Endothelial cell of umbilical vein (primary cell): ENCODE measurements at regions not wholly inside any gene's neighbourhood (a gene's known extent, or its start where the extent isn't known, plus 50 kb on each side); places are given as distances from the start of the nearest gene placed in this dataset.

ENCODE experiments used
- BruUV-seq: library from RNA; stranded (reverse); fragments of 400-500 nt; replicated peaks from 2 replicates; lab custom pipeline; 2021; lab: Mats Ljungman, UMichigan
- CTCF ChIA-PET: fragments of 300-600, 350-600 bp; sonication (Branson Sonifier 250); formaldehyde crosslinking; loops from one replicate; lab custom pipeline; 2021; ENCODE audit warnings: antibody characterized with exemption, inconsistent platforms; lab: Charles Lee
- POLR2A ChIA-PET: fragments of 300-600, 350-600 bp; sonication (Branson Sonifier 250); formaldehyde crosslinking; loops from one replicate; lab custom pipeline; 2021; ENCODE audit warnings: antibody characterized with exemption, inconsistent platforms; lab: Charles Lee
- DNase-seq: peaks from one replicate; pipeline ENCODE4 v3.0.0-alpha.2; 2011; ENCODE audit warnings: low read depth, low spot score
- FAIRE-seq: peaks from 2 replicates; lab custom pipeline; 2011; peaks lifted over from hg19 to GRCh38; lab: Jason Lieb, UNC
- H2AFZ ChIP-seq: 2 replicates; pipeline ENCODE4 v1.6.0; 2012; ENCODE audit warnings: low read depth, low read length, control low read depth, inconsistent platforms
- H3K27ac ChIP-seq: 2 replicates; pipeline ENCODE4 v1.5.1; 2011; ENCODE audit warnings: low read depth, mild to moderate bottlenecking, control low read depth, low read length, moderate library complexity; ENCODE audit not compliant: insufficient read depth
- H3K27me3 ChIP-seq, 2 experiments: 2 replicates each; pipeline versions ENCODE4 v1.6.0 to v1.6.1; 2011; ENCODE audit warnings: low read length in 2 of 2, mixed read lengths in 1 of 2; ENCODE audit not compliant: control insufficient read depth in 2 of 2, insufficient read depth in 2 of 2
- H3K36me3 ChIP-seq, 2 experiments: 2 replicates in 1 of 2; 3 replicates in 1 of 2; pipeline ENCODE4 v1.5.1; 2011; ENCODE audit warnings: low read length in 2 of 2, mild to moderate bottlenecking in 1 of 2, moderate library complexity in 1 of 2; ENCODE audit not compliant: control insufficient read depth in 2 of 2, insufficient read depth in 2 of 2; ENCODE audit errors: extremely low read depth in 1 of 2
- H3K4me1 ChIP-seq: 3 replicates; pipeline ENCODE4 v1.5.1; 2011; ENCODE audit warnings: mild to moderate bottlenecking, low read length; ENCODE audit not compliant: control insufficient read depth, insufficient read depth; ENCODE audit errors: extremely low read depth
- H3K4me2 ChIP-seq: 2 replicates; pipeline ENCODE4 v1.6.1; 2011; ENCODE audit warnings: low read length, control low read depth, mixed read lengths; ENCODE audit not compliant: insufficient read depth
- H3K4me3 ChIP-seq, 3 experiments: fragments of 200-600 bp in 1 of 3; sonication (generic), shearing (Covaris generic) in 1 of 3; replicated peaks in 1 of 3; 2 replicates each; pipeline ENCODE4 v1.5.1; 2011 to 2016; ENCODE audit warnings: control low read depth in 3 of 3, low read length in 3 of 3, mild to moderate bottlenecking in 2 of 3, inconsistent platforms in 1 of 3, low read depth in 1 of 3, moderate library complexity in 1 of 3; ENCODE audit not compliant: insufficient read depth in 1 of 3
- H3K79me2 ChIP-seq: 2 replicates; pipeline ENCODE4 v1.6.0; 2012; ENCODE audit warnings: low read length, inconsistent platforms; ENCODE audit not compliant: control insufficient read depth, insufficient read depth
- H3K9ac ChIP-seq: replicated peaks from 2 replicates; pipeline ENCODE3; 2011; ENCODE audit warnings: low read length, control low read depth; ENCODE audit not compliant: insufficient read depth; ENCODE audit errors: extremely low read depth
- H3K9me1 ChIP-seq: replicated peaks from 3 replicates; pipeline ENCODE4 v1.6.0; 2011; ENCODE audit warnings: mild to moderate bottlenecking, low read length; ENCODE audit not compliant: control insufficient read depth, insufficient read depth; ENCODE audit errors: extremely low read depth
- H3K9me3 ChIP-seq: replicated peaks from 2 replicates; pipeline ENCODE4 v1.5.1; 2012; ENCODE audit warnings: low read length, inconsistent platforms; ENCODE audit not compliant: control insufficient read depth, insufficient read depth
- H4K20me1 ChIP-seq: replicated peaks from 2 replicates; pipeline ENCODE3; 2011; ENCODE audit warnings: mild to moderate bottlenecking, low read length; ENCODE audit not compliant: control insufficient read depth, insufficient read depth; ENCODE audit errors: extremely low read depth
- EZH2 ChIP-seq: IDR thresholded peaks from 2 replicates; pipeline ENCODE4 v1.6.1; 2012; ENCODE audit warnings: borderline replicate concordance, low read depth, mild to moderate bottlenecking, moderate library complexity, low read length, inconsistent platforms; ENCODE audit not compliant: severe bottlenecking
- FOS ChIP-seq: IDR thresholded peaks from 2 replicates; pipeline ENCODE4 v1.6.1; 2011; ENCODE audit warnings: mild to moderate bottlenecking, low read length, moderate library complexity, borderline replicate concordance; ENCODE audit not compliant: insufficient read depth
- GATA2 ChIP-seq: IDR thresholded peaks from 2 replicates; pipeline ENCODE4 v1.7.0; 2011; ENCODE audit warnings: low read depth, mild to moderate bottlenecking, moderate library complexity, mixed read lengths, low read length; ENCODE audit not compliant: insufficient read length, insufficient read depth
- JUN ChIP-seq: IDR thresholded peaks from 2 replicates; pipeline ENCODE4 v1.6.1; 2011; ENCODE audit warnings: borderline replicate concordance, low read depth; ENCODE audit not compliant: insufficient read length, insufficient read depth
- MAX ChIP-seq: IDR thresholded peaks from 2 replicates; pipeline ENCODE4 v1.6.1; 2011; ENCODE audit not compliant: insufficient read depth, insufficient read length
- MYC ChIP-seq: IDR thresholded peaks from one replicate; pipeline ENCODE4 v1.6.1; 2011; ENCODE audit warnings: mild to moderate bottlenecking, low read depth, low read length
- POLR2A ChIP-seq: IDR thresholded peaks from 2 replicates; pipeline ENCODE4 v1.6.1; 2012; ENCODE audit warnings: low read depth, mild to moderate bottlenecking, control low read depth, low read length
- POLR2AphosphoS5 ChIP-seq: IDR thresholded peaks from 2 replicates; pipeline ENCODE4 v1.6.1; 2012; ENCODE audit warnings: low read depth, mild to moderate bottlenecking, control low read depth, low read length, moderate library complexity; ENCODE audit not compliant: insufficient read depth
- dilution Hi-C: fragments of 300-500 bp; cut with MboI; formaldehyde crosslinking; loops from one replicate; pipeline ENCODE4 v1.15.0; 2019; ENCODE audit warnings: low sequenced_read_pairs; ENCODE audit not compliant: extremely low pct_ligation_motif_present
- intact Hi-C: fragments of 100-400 bp; cut with micrococcal nuclease; formaldehyde crosslinking; loops from one replicate; pipeline ENCODE4 v1.10.0; 2022
- TF ChIP-seq, protein P1 (sequence below), 2 donors: IDR thresholded peaks; 1 replicate in 1 of 2; 2 replicates in 1 of 2; pipeline ENCODE4 v1.5.1; 2011; ENCODE audit warnings: low read length in 2 of 2, mild to moderate bottlenecking in 2 of 2, moderate library complexity in 2 of 2, control low read depth in 1 of 2, inconsistent platforms in 1 of 2, low read depth in 1 of 2; ENCODE audit not compliant: insufficient read depth in 1 of 2; ENCODE audit errors: extremely low read depth in 1 of 2

GRCh38 chr11:123361110-123361509 is 69.0 kb upstream of the GRAMD1B start:
- ChIA-PET POLR2A (no interaction called here), CTCF (no interaction called here)
- Histone ChIP-seq H3K27ac (no peak overlapping the region), H3K36me3 (no peaks in the 10 kb centered on the region), H3K27me3 (peaks cover 30 to 36% of the 10 kb centered on the region in 2 experiments), H3K9ac (no peak overlapping the region), H2AFZ (no peak overlapping the region), H3K4me2 (no peak overlapping the region), H3K79me2 (no peaks in the 10 kb centered on the region), H3K9me3 (no peaks in the 10 kb centered on the region), H3K4me1 (no peaks in the 10 kb centered on the region), H3K4me3 (no peak overlapping the region), H4K20me1 (no peaks in the 10 kb centered on the region), H3K9me1 (no peaks in the 10 kb centered on the region)
- BruUV-seq = no TSS peak
- FAIRE-seq = no peak
- dilution Hi-C loops = no loop called here
- TF ChIP-seq EZH2 (no peak), MYC (no peak), GATA2 (no peak), POLR2AphosphoS5 (no peak)
- TF ChIP-seq, protein P1, sequence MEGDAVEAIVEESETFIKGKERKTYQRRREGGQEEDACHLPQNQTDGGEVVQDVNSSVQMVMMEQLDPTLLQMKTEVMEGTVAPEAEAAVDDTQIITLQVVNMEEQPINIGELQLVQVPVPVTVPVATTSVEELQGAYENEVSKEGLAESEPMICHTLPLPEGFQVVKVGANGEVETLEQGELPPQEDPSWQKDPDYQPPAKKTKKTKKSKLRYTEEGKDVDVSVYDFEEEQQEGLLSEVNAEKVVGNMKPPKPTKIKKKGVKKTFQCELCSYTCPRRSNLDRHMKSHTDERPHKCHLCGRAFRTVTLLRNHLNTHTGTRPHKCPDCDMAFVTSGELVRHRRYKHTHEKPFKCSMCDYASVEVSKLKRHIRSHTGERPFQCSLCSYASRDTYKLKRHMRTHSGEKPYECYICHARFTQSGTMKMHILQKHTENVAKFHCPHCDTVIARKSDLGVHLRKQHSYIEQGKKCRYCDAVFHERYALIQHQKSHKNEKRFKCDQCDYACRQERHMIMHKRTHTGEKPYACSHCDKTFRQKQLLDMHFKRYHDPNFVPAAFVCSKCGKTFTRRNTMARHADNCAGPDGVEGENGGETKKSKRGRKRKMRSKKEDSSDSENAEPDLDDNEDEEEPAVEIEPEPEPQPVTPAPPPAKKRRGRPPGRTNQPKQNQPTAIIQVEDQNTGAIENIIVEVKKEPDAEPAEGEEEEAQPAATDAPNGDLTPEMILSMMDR (IDR thresholded peaks at IDR 0.05; ENCODE audit: extremely low read depth in 1 of 2, insufficient read depth in 1 of 2, low read depth in 1 of 2, low read length in 2 of 2) = no peak
- intact Hi-C loops = no loop called here
- no peak for DNase-seq

DNA sequence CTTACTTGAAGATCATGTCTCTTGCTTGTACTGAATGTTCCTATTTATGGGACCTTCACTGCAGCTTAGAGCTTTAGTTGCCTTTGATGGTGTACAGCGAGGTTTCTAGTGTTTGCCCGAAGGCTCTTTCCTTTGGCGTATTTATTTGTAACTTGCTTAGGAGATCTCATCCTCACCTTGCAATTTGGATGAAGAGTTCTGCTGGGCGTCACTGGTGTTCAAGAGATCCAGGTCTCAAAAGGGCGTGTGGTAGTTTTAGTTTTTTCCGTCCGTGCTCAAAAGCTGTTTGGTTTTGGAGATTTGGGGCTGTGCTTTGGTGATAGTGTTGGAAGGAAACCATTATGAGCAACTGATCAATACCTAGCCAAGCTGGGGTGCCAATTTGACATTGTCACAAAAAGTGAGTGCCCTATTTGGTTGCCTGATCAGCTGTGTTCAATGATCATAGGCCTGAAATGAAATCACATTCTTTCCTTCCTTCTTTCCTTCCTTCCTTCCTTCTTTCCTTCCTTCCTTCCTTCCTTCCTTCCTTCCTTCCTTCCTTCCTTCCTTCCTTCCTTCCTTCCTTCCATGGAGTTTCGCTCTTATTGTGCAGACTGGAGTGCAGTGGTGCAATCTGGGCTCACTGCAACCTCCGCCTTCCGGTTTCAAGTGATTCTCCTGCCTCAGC is 69.7 kb upstream of the GRAMD1B start:
- TF ChIP-seq JUN (no peak), FOS (no peak), EZH2 (no peak), POLR2AphosphoS5 (no peak), GATA2 (no peak), POLR2A (no peak), MYC (no peak), MAX (no peak)
- TF ChIP-seq, protein P1 (IDR thresholded peaks at IDR 0.05; ENCODE audit: extremely low read depth in 1 of 2, insufficient read depth in 1 of 2, low read depth in 1 of 2, low read length in 2 of 2) = no peak
- H2AFZ ChIP-seq = no peak overlapping the region
- FAIRE-seq = no peak
- no peak for DNase-seq
- no peaks in the 10 kb centered on the region for H4K20me1 ChIP-seq
- no peak overlapping the region for H3K9ac ChIP-seq
- POLR2A ChIA-PET = no interaction called here
- dilution Hi-C loops = no loop called here
- no peaks in the 10 kb centered on the region for H3K4me1 ChIP-seq
- no TSS peak for BruUV-seq
- no peak overlapping the region for H3K4me2 ChIP-seq
- no peaks in the 10 kb centered on the region for H3K9me3 ChIP-seq
- H3K27ac ChIP-seq = no peak overlapping the region
- CTCF ChIA-PET = no interaction called here
- H3K4me3 ChIP-seq = no peak overlapping the region
- H3K79me2 ChIP-seq = no peaks in the 10 kb centered on the region
- intact Hi-C loops = no loop called here
- no peaks in the 10 kb centered on the region for H3K36me3 ChIP-seq
- H3K9me1 ChIP-seq = no peaks in the 10 kb centered on the region
- peaks cover 30 to 36% of the 10 kb centered on the region in 2 experiments for H3K27me3 ChIP-seq
